SU-DHL-6 (cell line): ENCODE measurements at regions not wholly inside any gene's neighbourhood (a gene's known extent, or its start where the extent isn't known, plus 50 kb on each side); places are given as distances from the start of the nearest gene placed in this dataset.

Source experiments
- H2AFZ ChIP-seq: fragments of 200-600 bp; sonication (generic); 2 replicates; pipeline ENCODE4 v1.6.1; 2014; ENCODE audit warnings: low read depth, mild to moderate bottlenecking, moderate library complexity, mixed read lengths, antibody characterized with exemption, low read length; ENCODE audit not compliant: severe bottlenecking
- H3F3A ChIP-seq: fragments of 200-600 bp; shearing (Covaris generic); 2 replicates; pipeline ENCODE4 v1.6.0; 2016; ENCODE audit warnings: antibody characterized with exemption, mild to moderate bottlenecking; ENCODE audit not compliant: insufficient read depth
- H3K27ac ChIP-seq: fragments of 200-600 bp; sonication (generic); 2 replicates; pipeline ENCODE4 v1.5.1; 2016; ENCODE audit warnings: low read depth, mild to moderate bottlenecking, low read length, moderate library complexity, mixed read lengths
- H3K27me3 ChIP-seq: fragments of 200-600 bp; sonication (generic), shearing (Covaris generic); 2 replicates; pipeline ENCODE4 v1.6.0; 2014; ENCODE audit warnings: mild to moderate bottlenecking, low read length
- H3K36me3 ChIP-seq: fragments of 200-600 bp; sonication (generic); 2 replicates; pipeline ENCODE4 v1.6.1; 2014; ENCODE audit warnings: mild to moderate bottlenecking, low read length, mixed read lengths
- H3K4me2 ChIP-seq: fragments of 300-600, 200-600 bp; shearing (Covaris generic), sonication (generic); 2 replicates; pipeline ENCODE4 v1.6.0; 2014; ENCODE audit warnings: low read length, low read depth, mild to moderate bottlenecking; ENCODE audit not compliant: poor library complexity, severe bottlenecking
- H3K4me3 ChIP-seq: fragments of 200-600 bp; sonication (generic); 2 replicates; pipeline ENCODE4 v1.5.1; 2014; ENCODE audit warnings: antibody characterized with exemption, low read length, mild to moderate bottlenecking, mixed read lengths; ENCODE audit not compliant: insufficient read depth, poor library complexity, severe bottlenecking
- H3K79me2 ChIP-seq: fragments of 200-600 bp; sonication (generic); 2 replicates; pipeline ENCODE4 v1.6.1; 2014; ENCODE audit warnings: mild to moderate bottlenecking, low read length, moderate library complexity; ENCODE audit not compliant: insufficient read depth
- H3K9ac ChIP-seq: fragments of 200-600 bp; sonication (generic); 2 replicates; pipeline ENCODE4 v1.7.0; 2014; ENCODE audit warnings: mild to moderate bottlenecking, low read length
- H3K9me2 ChIP-seq: fragments of 200-600 bp; sonication (generic); replicated peaks from 2 replicates; pipeline ENCODE4 v1.6.1; 2014; ENCODE audit warnings: low read length; ENCODE audit not compliant: insufficient read depth
- H3K9me3 ChIP-seq: fragments of 200-600 bp; sonication (generic); 2 replicates; pipeline ENCODE4 v1.6.1; 2014; ENCODE audit warnings: low read length, mixed read lengths; ENCODE audit not compliant: insufficient read depth
- H4K20me1 ChIP-seq: fragments of 200-600 bp; sonication (generic); 2 replicates; pipeline ENCODE4 v1.6.1; 2014; ENCODE audit warnings: low read depth, mild to moderate bottlenecking, antibody characterized with exemption, low read length, moderate library complexity, mixed read lengths
- EZH2phosphoT487 ChIP-seq: fragments of 200-600 bp; sonication (generic), shearing (Covaris generic); conservative IDR thresholded peaks from 2 replicates; pipeline ENCODE4 v1.6.1; 2018; ENCODE audit warnings: mild to moderate bottlenecking, antibody characterized with exemption, low read length, moderate library complexity, mixed read lengths
- TF ChIP-seq, protein P1 (sequence below): fragments of 200-600 bp; sonication (generic); IDR thresholded peaks from one replicate; pipeline ENCODE4 v1.5.1; 2017; ENCODE audit warnings: antibody characterized with exemption, mild to moderate bottlenecking, low read length, moderate library complexity; ENCODE audit not compliant: insufficient read depth, poor library complexity, severe bottlenecking

DNA sequence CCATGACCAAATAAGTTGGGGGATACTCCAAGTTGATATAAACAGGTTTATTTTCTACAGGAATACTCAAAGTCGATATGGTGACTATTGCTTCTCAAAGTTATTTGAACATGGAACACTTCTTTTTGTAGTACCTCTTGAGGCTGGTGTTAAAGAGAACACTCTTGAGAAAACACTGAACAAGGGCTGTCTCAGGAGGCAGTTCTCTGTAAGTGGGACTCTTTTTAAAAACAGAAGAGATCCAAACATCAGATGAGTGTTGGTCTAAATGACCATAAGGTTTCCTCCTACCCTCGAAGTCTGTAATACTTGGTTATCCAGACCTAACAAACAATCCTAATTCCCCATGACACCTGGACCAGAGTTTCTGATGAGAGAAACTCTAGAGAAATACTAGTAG lies 223.2 kb upstream of the TEX13C start:
- H3K79me2 ChIP-seq: no peaks in the 10 kb centered on the region
- H3K27ac ChIP-seq: no peak overlapping the region
- H2AFZ ChIP-seq: no peak overlapping the region
- TF ChIP-seq EZH2phosphoT487: no peak
- TF ChIP-seq, protein P1, sequence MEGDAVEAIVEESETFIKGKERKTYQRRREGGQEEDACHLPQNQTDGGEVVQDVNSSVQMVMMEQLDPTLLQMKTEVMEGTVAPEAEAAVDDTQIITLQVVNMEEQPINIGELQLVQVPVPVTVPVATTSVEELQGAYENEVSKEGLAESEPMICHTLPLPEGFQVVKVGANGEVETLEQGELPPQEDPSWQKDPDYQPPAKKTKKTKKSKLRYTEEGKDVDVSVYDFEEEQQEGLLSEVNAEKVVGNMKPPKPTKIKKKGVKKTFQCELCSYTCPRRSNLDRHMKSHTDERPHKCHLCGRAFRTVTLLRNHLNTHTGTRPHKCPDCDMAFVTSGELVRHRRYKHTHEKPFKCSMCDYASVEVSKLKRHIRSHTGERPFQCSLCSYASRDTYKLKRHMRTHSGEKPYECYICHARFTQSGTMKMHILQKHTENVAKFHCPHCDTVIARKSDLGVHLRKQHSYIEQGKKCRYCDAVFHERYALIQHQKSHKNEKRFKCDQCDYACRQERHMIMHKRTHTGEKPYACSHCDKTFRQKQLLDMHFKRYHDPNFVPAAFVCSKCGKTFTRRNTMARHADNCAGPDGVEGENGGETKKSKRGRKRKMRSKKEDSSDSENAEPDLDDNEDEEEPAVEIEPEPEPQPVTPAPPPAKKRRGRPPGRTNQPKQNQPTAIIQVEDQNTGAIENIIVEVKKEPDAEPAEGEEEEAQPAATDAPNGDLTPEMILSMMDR: no peak
- no peaks in the 10 kb centered on the region for H3K27me3 ChIP-seq
- H3K9me2 ChIP-seq: no peaks in the 10 kb centered on the region
- no peaks in the 10 kb centered on the region for H3K9me3 ChIP-seq
- H3K4me3 ChIP-seq: no peak overlapping the region
- no peaks in the 10 kb centered on the region for H3K36me3 ChIP-seq
- no peak overlapping the region for H3K4me2 ChIP-seq
- no peaks in the 10 kb centered on the region for H3F3A ChIP-seq
- H3K9ac ChIP-seq: no peak overlapping the region
- H4K20me1 ChIP-seq: no peaks in the 10 kb centered on the region

DNA sequence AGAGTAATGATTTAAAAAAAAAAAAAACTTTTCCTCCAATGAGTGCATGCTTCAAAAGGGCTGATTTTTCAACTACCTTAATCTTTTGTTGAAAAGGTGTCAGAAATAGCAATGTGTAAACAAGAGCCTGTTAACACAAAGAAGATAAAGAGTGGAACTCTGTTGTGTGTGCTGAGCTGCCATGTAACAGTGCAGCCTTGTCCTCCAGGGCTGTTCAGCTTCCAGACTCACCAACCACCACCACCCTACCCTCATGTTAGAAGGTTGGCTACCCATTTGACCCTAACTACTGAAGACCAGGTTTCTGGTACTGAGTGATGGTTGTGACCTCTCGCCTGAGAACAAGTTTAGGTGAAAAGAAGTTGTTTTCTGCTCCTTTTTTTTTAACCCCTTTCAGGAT lies 222.8 kb upstream of the TEX13C start:
- Histone ChIP-seq H3K79me2 (no peaks in the 10 kb centered on the region), H3K9me3 (no peaks in the 10 kb centered on the region), H3K36me3 (no peaks in the 10 kb centered on the region), H3K27ac (no peak overlapping the region), H2AFZ (no peak overlapping the region), H3K9ac (no peak overlapping the region), H3K27me3 (no peaks in the 10 kb centered on the region), H3K9me2 (no peaks in the 10 kb centered on the region), H3K4me2 (no peak overlapping the region), H3K4me3 (no peak overlapping the region), H3F3A (no peaks in the 10 kb centered on the region), H4K20me1 (no peaks in the 10 kb centered on the region)
- TF ChIP-seq, protein P1: no peak
- no peak for TF ChIP-seq EZH2phosphoT487

GRCh38 chrX:125101971-125102755 lies 217.5 kb upstream of the TEX13C start:
- no peaks in the 10 kb centered on the region for H3K79me2 ChIP-seq
- H3K4me2 ChIP-seq: no peak overlapping the region
- no peak overlapping the region for H3K27ac ChIP-seq
- H3K9me3 ChIP-seq: no peaks in the 10 kb centered on the region
- no peak overlapping the region for H3K4me3 ChIP-seq
- no peak for TF ChIP-seq EZH2phosphoT487
- TF ChIP-seq, protein P1: no peak
- H3K36me3 ChIP-seq: no peaks in the 10 kb centered on the region
- H4K20me1 ChIP-seq: no peaks in the 10 kb centered on the region
- no peak overlapping the region for H3K9ac ChIP-seq
- H2AFZ ChIP-seq: no peak overlapping the region
- no peaks in the 10 kb centered on the region for H3K9me2 ChIP-seq
- H3F3A ChIP-seq: no peaks in the 10 kb centered on the region
- H3K27me3 ChIP-seq: no peaks in the 10 kb centered on the region
